ENCODE measurements at regions not wholly inside any gene's neighbourhood (a gene's known extent, or its start where the extent isn't known, plus 50 kb on each side); places are given as distances from the start of the nearest gene placed in this dataset.

DNA sequence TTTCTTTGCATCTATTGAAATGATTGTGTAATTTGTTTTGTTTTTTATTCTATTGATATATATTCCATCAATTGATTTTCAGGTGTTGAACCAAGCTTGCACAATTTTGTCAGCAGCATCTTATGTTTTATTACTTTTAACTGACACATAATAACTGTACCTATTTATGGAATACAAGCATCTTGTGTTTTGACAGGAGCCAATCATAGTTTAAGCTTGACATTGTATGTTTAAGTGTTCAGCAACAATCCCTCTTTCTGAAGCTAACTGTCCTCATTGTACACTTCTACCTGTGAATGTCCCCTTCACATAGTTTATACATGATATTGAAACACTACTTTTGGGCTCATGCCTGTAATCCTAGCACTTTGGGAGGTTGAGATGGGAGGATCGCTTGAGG is 1017.6 kb upstream of the GYPC start:
- TF ChIP-seq, protein P1, sequence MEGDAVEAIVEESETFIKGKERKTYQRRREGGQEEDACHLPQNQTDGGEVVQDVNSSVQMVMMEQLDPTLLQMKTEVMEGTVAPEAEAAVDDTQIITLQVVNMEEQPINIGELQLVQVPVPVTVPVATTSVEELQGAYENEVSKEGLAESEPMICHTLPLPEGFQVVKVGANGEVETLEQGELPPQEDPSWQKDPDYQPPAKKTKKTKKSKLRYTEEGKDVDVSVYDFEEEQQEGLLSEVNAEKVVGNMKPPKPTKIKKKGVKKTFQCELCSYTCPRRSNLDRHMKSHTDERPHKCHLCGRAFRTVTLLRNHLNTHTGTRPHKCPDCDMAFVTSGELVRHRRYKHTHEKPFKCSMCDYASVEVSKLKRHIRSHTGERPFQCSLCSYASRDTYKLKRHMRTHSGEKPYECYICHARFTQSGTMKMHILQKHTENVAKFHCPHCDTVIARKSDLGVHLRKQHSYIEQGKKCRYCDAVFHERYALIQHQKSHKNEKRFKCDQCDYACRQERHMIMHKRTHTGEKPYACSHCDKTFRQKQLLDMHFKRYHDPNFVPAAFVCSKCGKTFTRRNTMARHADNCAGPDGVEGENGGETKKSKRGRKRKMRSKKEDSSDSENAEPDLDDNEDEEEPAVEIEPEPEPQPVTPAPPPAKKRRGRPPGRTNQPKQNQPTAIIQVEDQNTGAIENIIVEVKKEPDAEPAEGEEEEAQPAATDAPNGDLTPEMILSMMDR (IDR thresholded peaks at IDR 0.05) = no peak
- TF ChIP-seq POLR2A (IDR thresholded peaks at IDR 0.05) = no peak
